ENCODE measurements at regions not wholly inside any gene's neighbourhood (a gene's known extent, or its start where the extent isn't known, plus 50 kb on each side); places are given as distances from the start of the nearest gene placed in this dataset.

- in situ Hi-C loops (cut with HindIII; ENCODE audit: low sequenced_read_pairs) = no loop called here
- TF ChIP-seq CTCF (IDR thresholded peaks at IDR 0.05; ENCODE audit: low read depth, low read length) = no peak
- DNase-seq (ENCODE audit: low read depth, low spot score) = peak; percentile 56
- H3K4me3 ChIP-seq (ENCODE audit: low read depth, low read length) = no peak overlapping the region
Measured at GRCh38 chr4:34619531-34620162, 1624.7 kb downstream of the ARAP2 start.

DNA sequence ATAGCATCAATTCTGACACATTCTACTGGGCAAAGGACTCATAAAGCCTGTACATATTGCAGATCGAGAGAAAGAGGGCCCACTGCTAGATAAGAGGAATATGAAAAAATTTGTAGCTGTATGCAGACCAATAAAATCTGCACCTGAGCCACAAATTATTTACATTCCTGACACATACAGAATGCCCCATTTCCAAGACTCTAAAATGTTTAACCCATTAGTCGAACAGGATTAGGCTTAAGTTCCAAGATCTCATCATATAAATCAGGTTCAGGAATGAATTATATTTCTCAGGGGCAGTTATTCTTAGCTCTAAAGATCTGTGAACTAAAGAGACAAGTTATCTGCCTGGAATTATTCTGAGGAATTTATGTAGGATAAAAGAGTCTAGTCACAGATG is 1615.8 kb downstream of the ARAP2 start:
- in situ Hi-C loops (cut with HindIII; ENCODE audit: low sequenced_read_pairs) = no loop called here
- no peak overlapping the region for H3K4me3 ChIP-seq (ENCODE audit: low read depth, low read length)
- no peak for TF ChIP-seq CTCF (IDR thresholded peaks at IDR 0.05; ENCODE audit: low read depth, low read length)
- DNase-seq (ENCODE audit: low read depth, low spot score) = no peak

DNA sequence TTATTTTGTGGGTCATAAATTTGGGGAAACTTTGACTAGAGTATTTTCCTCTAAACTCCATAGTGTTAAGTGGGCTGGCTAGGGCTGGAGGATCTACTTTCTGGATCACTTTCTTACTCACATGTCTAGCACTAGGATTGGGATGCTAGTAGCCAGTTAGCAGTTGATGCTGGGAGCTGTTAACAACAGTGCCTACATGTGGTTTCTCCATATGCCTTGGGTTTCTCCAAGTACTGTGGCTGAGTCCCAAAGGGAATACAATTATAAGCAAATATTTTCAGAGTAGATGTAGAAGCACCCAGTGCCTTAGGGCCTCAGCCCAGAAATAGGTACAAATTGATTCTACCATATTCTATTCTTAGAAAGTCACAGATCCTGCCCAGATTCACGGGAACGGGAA is 1614.9 kb downstream of the ARAP2 start:
- in situ Hi-C loops (cut with HindIII; ENCODE audit: low sequenced_read_pairs) = no loop called here
- no peak for DNase-seq (ENCODE audit: low read depth, low spot score)
- no peak overlapping the region for H3K4me3 ChIP-seq (ENCODE audit: low read depth, low read length)
- TF ChIP-seq CTCF (IDR thresholded peaks at IDR 0.05; ENCODE audit: low read depth, low read length) = no peak

GRCh38 chr4:34633241-34633640 is 1611.1 kb downstream of the ARAP2 start:
- DNase-seq (ENCODE audit: low read depth, low spot score) = peak; percentile 72
- in situ Hi-C loops (cut with HindIII; ENCODE audit: low sequenced_read_pairs) = no loop called here
- no peak for TF ChIP-seq CTCF (IDR thresholded peaks at IDR 0.05; ENCODE audit: low read depth, low read length)
- H3K4me3 ChIP-seq (ENCODE audit: low read depth, low read length) = no peak overlapping the region

- no peak for TF ChIP-seq CTCF (IDR thresholded peaks at IDR 0.05; ENCODE audit: low read depth, low read length)
- in situ Hi-C loops (cut with HindIII; ENCODE audit: low sequenced_read_pairs) = no loop called here
- no peak overlapping the region for H3K4me3 ChIP-seq (ENCODE audit: low read depth, low read length)
- no peak for DNase-seq (ENCODE audit: low read depth, low spot score)
Measured at GRCh38 chr4:34636623-34637022, 1607.7 kb downstream of the ARAP2 start.

- in situ Hi-C loops (cut with HindIII; ENCODE audit: low sequenced_read_pairs) = no loop called here
Measured at GRCh38 chr4:34643476-34643875, 1600.8 kb downstream of the ARAP2 start.

More at GRCh38 chr4:34643476-34643875, 1600.8 kb downstream of the ARAP2 start:
- DNase-seq (ENCODE audit: low read depth, low spot score) = no peak
- TF ChIP-seq CTCF (IDR thresholded peaks at IDR 0.05; ENCODE audit: low read depth, low read length) = no peak
- H3K4me3 ChIP-seq (ENCODE audit: low read depth, low read length) = no peak overlapping the region

Data from astrocyte of the spinal cord (primary cell).